ENCODE measurements at regions not wholly inside any gene's neighbourhood (a gene's known extent, or its start where the extent isn't known, plus 50 kb on each side); places are given as distances from the start of the nearest gene placed in this dataset.

DNA sequence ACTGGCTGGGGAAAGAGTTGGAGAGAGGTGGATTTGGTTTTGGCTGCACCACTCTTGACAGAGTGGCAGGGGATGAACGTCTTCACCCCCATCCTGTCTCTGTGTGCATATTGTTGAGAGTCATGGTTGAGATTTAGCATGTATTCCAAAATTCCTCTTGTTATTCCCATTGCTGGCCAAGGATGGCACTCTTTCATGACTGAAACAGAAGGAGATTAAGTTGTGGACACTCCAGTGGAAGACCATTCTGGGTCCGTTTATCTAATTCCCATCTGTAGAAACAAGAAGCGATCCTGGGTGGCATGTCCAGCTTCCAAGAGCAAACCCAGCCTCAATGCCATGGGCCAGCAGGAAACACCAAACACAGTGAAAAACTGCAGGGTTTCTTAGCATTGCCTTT is 469.0 kb upstream of the IGFBP3 start:
- POLR2A ChIA-PET, result no interaction called here
- DNase-seq (ENCODE audit: low read depth, low spot score), result no peak
- CTCF ChIA-PET, result no interaction called here
- TF ChIP-seq, protein P1, sequence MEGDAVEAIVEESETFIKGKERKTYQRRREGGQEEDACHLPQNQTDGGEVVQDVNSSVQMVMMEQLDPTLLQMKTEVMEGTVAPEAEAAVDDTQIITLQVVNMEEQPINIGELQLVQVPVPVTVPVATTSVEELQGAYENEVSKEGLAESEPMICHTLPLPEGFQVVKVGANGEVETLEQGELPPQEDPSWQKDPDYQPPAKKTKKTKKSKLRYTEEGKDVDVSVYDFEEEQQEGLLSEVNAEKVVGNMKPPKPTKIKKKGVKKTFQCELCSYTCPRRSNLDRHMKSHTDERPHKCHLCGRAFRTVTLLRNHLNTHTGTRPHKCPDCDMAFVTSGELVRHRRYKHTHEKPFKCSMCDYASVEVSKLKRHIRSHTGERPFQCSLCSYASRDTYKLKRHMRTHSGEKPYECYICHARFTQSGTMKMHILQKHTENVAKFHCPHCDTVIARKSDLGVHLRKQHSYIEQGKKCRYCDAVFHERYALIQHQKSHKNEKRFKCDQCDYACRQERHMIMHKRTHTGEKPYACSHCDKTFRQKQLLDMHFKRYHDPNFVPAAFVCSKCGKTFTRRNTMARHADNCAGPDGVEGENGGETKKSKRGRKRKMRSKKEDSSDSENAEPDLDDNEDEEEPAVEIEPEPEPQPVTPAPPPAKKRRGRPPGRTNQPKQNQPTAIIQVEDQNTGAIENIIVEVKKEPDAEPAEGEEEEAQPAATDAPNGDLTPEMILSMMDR (IDR thresholded peaks at IDR 0.05; ENCODE audit: insufficient read depth, low read length, missing control alignments), result peak; percentile 12
- no peak overlapping the region for H3K4me3 ChIP-seq (ENCODE audit: low read depth, low read length)

DNA sequence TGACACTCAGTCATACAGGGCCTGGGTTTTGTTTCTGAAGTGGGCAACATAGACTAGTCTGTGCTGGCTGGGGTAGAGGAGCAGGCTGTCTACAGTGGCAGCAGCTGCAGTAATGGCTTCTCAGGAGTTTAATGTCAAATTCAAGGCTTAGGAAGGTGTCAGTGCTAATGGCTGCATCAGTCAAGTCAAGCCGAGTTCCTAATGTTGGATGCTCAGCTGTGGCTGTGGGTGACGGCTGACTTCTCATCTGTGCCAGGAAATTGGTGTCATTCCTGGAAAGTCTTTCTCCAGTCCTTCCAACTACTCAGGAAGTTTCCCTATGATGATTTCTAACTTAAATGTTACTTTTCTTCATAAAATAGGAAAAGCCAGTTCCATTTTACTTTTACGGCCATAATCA is 468.1 kb upstream of the IGFBP3 start:
- POLR2A ChIA-PET, result no interaction called here
- H3K4me3 ChIP-seq (ENCODE audit: low read depth, low read length), result no peak overlapping the region
- DNase-seq (ENCODE audit: low read depth, low spot score), result no peak
- TF ChIP-seq, protein P1 (IDR thresholded peaks at IDR 0.05; ENCODE audit: insufficient read depth, low read length, missing control alignments), result no peak
- CTCF ChIA-PET, result no interaction called here

DNA sequence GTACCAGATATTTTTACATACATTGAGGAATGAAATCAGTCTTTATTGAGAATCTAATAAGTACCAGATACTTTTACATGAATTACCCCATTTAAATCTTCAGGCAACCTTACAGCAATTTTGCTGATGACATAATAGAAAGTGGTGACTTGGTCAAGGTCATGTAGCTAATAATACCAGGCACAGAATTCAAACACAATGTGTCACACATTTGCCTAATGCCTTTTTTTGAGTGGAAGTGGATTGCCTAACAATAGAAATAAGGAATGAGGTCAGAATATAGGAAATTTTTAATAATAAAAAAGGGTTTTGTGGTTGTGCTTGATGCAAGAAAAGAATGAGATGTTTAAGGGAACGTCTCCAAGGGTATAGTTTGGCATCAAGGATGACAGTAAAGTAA is 466.6 kb upstream of the IGFBP3 start:
- ChIA-PET CTCF (interaction anchor here (2.0 kb wide), 1 partner anchor 465 kb away, joined by 14 read pairs; no protein-coding TSS in a partner anchor), POLR2A (no interaction called here)
- no peak for DNase-seq (ENCODE audit: low read depth, low spot score)

DNA sequence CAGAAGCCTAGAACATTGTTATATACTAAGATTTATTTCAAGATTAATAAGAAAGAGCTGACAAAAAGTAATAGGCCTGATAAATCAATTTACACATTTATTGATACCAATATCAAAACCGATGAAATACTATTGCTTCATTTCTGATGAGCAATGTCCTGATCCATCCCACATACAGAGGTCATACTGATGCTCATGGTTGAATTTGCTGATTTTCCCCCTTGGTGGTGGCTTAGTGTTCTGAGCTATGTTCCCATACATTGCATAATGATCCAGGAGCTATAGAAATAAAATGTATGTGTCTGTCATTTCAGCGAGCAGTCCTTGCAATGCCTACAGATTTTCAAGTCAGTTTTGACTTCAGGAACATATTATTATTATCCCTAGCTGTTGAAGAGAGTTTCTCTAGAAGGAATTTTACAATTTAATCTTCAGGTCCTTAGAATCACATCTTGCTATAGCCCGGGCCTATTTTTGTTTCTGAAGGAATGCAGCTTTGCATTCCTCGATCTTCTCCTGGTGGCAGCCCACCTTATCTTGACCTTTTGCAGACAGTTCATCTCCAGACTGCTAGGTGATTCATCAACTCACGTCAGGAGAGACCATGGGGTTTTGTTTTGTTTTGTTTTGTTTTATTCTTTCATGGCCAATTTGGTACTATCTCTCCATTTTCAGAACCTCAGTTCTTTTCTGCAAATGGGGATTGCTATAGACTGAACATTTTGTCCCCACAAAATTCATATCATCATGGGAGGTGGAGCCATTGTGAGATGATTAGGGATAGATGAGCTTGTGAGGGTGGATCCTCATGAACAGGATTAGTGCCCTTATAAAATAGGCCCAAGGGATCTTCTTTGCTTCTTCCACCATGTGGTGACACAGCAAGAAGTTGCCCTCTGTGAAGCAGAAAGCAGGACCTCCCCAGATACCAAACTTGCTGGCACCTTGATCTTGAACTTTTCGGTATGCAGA is 465.6 kb upstream of the IGFBP3 start:
- TF ChIP-seq, protein P1 (IDR thresholded peaks at IDR 0.05; ENCODE audit: insufficient read depth, low read length, missing control alignments), result no peak
- H3K4me3 ChIP-seq (ENCODE audit: low read depth, low read length), result no peak overlapping the region
- ChIA-PET CTCF (interaction anchor here (0.7 to 2.0 kb wide), 3 partner anchors 29 to 879 kb away, joined by 3 to 14 read pairs (median 3); no protein-coding TSS in a partner anchor), POLR2A (no interaction called here)
- DNase-seq (ENCODE audit: low read depth, low spot score), result no peak

More for the DNA sequence above, 466.6 kb upstream of the IGFBP3 start:
- TF ChIP-seq, protein P1 (IDR thresholded peaks at IDR 0.05; ENCODE audit: insufficient read depth, low read length, missing control alignments), result no peak
- H3K4me3 ChIP-seq (ENCODE audit: low read depth, low read length), result no peak overlapping the region

DNA sequence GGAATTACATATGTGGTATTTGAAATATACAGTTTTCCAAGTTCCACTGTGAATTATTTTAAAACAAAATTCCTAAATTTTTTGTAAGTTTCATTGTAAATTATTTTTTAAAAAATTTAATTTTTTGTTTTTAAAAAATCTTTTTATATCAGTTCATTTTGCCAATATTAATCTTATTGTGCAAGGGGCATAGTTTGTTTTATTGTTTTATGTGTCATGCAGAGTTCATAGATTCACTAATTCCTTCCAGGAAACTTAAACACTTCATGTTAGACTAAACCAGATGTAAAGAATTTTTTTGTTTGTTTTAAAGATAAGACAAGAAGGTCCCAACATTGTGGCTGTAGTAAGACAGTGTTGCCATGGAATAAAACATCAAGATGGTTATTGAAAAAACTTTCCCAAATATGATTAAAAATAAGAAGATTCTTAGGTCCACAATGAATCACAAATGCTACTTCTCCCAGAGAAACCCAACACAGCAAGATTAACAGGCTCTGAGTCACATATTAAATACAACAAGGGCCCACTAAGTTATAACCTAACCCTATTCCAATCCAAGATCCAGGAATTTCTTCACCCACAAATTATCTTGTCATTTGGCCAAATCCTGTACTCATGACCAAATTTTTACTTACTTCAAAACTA is 464.7 kb upstream of the IGFBP3 start:
- peak; percentile 95 for DNase-seq (ENCODE audit: low read depth, low spot score)
- no peak overlapping the region for H3K4me3 ChIP-seq (ENCODE audit: low read depth, low read length)
- ChIA-PET CTCF (interaction anchor here (0.7 to 2.0 kb wide), 3 partner anchors 28 to 880 kb away, joined by 3 to 14 read pairs (median 3); no protein-coding TSS in a partner anchor), POLR2A (no interaction called here)
- TF ChIP-seq, protein P1 (IDR thresholded peaks at IDR 0.05; ENCODE audit: insufficient read depth, low read length, missing control alignments), result no peak

DNA sequence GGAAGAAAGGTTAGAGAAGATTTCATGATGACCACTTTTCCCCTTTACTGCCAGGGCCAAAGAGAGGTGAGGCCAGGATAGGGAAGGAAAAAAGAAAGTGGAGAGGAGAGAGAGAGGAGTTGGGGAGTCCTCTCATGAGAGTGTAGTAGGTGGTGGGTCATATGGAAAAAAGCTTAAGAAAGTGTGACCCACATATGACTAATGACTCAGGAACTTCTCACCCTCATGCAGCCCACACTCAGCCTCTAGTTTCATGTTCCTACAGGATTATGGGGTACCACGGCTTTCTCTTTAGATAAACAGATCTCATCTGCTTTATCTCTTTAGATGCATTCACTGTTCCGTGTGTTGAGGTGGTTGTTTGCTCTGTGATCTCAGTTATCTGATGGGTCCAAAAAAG is 462.5 kb upstream of the IGFBP3 start:
- TF ChIP-seq, protein P1 (IDR thresholded peaks at IDR 0.05; ENCODE audit: insufficient read depth, low read length, missing control alignments), result no peak
- ChIA-PET POLR2A (interaction anchor here (0.6 kb wide), 1 partner anchor 816 kb away, joined by 3 read pairs; no protein-coding TSS in a partner anchor), CTCF (interaction anchor here (1.3 kb wide), 1 partner anchor 461 kb away, joined by 3 read pairs; no protein-coding TSS in a partner anchor)
- no peak overlapping the region for H3K4me3 ChIP-seq (ENCODE audit: low read depth, low read length)
- no peak for DNase-seq (ENCODE audit: low read depth, low spot score)

Data from AG04449 (cell line).